Adrenal gland (tissue), 9 donors: ENCODE measurements at regions not wholly inside any gene's neighbourhood (a gene's known extent, or its start where the extent isn't known, plus 50 kb on each side); places are given as distances from the start of the nearest gene placed in this dataset.
"Not testable (repeated sequence)": the region's sequence is repeated elsewhere in the genome, so short reads cannot be mapped to it uniquely, and the experiment has no call there.

ENCODE experiments used
- DNase-seq, 7 donors: peaks; one replicate each; pipeline ENCODE4 v3.0.0-alpha.2; 2019 to 2020
- H3K27ac ChIP-seq, 5 donors: fragments of 200-600 bp; sonication (generic) in 4 of 5; 1 replicate in 3 of 5; 2 replicates in 2 of 5; pipeline versions ENCODE4 v1.5.1 to v1.8.0; 2016 to 2020; ENCODE audit warnings: mild to moderate bottlenecking in 1 of 5
- H3K27me3 ChIP-seq: fragments of 200-600 bp; 2 replicates; pipeline ENCODE4 v1.8.0; 2021
- H3K36me3 ChIP-seq, 2 donors: fragments of 200-600 bp; replicated peaks in 1 of 2; 1 replicate in 1 of 2; 2 replicates in 1 of 2; pipeline versions ENCODE4 v1.5.1 to v1.8.0; 2018 to 2022
- H3K4me1 ChIP-seq, 2 donors: fragments of 200-600 bp; replicated peaks in 1 of 2; 1 replicate in 1 of 2; 2 replicates in 1 of 2; pipeline versions ENCODE4 v1.5.1 to v1.8.0; 2018 to 2021
- H3K4me3 ChIP-seq, 4 donors: fragments of 200-600 bp; sonication (generic) in 3 of 4; one replicate each; pipeline ENCODE4 v1.5.1; 2016 to 2018
- H3K9me3 ChIP-seq, 3 donors: fragments of 200-600 bp; sonication (generic) in 1 of 3; replicated peaks in 1 of 3; 1 replicate in 2 of 3; 2 replicates in 1 of 3; pipeline versions ENCODE4 v1.5.1 to v1.8.0; 2016 to 2021
- POLR2A ChIP-seq, 2 donors: fragments of 450-650 bp; IDR thresholded peaks; one replicate each; pipeline ENCODE4 v1.6.1; 2017; ENCODE audit warnings: antibody characterized with exemption in 2 of 2, mild to moderate bottlenecking in 2 of 2, moderate library complexity in 1 of 2
- WGBS, 4 donors: extraction: QIAGEN DNeasy Blood & Tissue Kit in 2 of 4; methylation state at CpG; one replicate each; pipeline versions ENCODE4 v1.1.5 to v1.1.7; 2013 to 2017; 5-methylcytosine and 5-hydroxymethylcytosine counted together
- intact Hi-C, 2 donors: fragments of 100-400 bp; cut with DNase I; formaldehyde crosslinking; loops; one replicate each; pipeline versions ENCODE4 v1.14.1 to v1.15.0; 2022 to 2023
- TF ChIP-seq, protein P1 (sequence below), 6 experiments: fragments of 450-650 bp in 4 of 6; fragments of 200-600 bp in 2 of 6; sonication (generic) in 1 of 6; IDR thresholded peaks; 1 replicate in 5 of 6; 2 replicates in 1 of 6; pipeline versions ENCODE4 v1.5.1 to v1.8.0; 2016 to 2021; ENCODE audit warnings: antibody characterized with exemption in 6 of 6, mild to moderate bottlenecking in 2 of 6, moderate library complexity in 1 of 6
- donor health status: healthy with polysubstance abuse.
- donor health status: Bipolar disorder and iron deficiency.
- donor health status: DM: yes; HTN: yes; CAD: no.
- donor health status: DM: no; HTN: no; CAD: no.
- donor health status: DM: no; HTN: no; CAD: no.

- Histone ChIP-seq H3K27me3 (no peaks in the 10 kb centered on the region), H3K4me3 (no peak overlapping the region), H3K9me3 (no peaks in the 10 kb centered on the region), H3K27ac (no peak overlapping the region), H3K4me1 (no peaks in the 10 kb centered on the region), H3K36me3 (no peaks in the 10 kb centered on the region)
- TF ChIP-seq, protein P1, sequence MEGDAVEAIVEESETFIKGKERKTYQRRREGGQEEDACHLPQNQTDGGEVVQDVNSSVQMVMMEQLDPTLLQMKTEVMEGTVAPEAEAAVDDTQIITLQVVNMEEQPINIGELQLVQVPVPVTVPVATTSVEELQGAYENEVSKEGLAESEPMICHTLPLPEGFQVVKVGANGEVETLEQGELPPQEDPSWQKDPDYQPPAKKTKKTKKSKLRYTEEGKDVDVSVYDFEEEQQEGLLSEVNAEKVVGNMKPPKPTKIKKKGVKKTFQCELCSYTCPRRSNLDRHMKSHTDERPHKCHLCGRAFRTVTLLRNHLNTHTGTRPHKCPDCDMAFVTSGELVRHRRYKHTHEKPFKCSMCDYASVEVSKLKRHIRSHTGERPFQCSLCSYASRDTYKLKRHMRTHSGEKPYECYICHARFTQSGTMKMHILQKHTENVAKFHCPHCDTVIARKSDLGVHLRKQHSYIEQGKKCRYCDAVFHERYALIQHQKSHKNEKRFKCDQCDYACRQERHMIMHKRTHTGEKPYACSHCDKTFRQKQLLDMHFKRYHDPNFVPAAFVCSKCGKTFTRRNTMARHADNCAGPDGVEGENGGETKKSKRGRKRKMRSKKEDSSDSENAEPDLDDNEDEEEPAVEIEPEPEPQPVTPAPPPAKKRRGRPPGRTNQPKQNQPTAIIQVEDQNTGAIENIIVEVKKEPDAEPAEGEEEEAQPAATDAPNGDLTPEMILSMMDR (IDR thresholded peaks at IDR 0.05): no peak
- TF ChIP-seq POLR2A (IDR thresholded peaks at IDR 0.05): no peak
- intact Hi-C loops: no loop called here
- DNase-seq: no peak
- 44 to 60% (median 52%) methylated on average over 7 to 45 of the region's 45 CpGs for WGBS, 4 donors
These were observed 944.4 kb upstream of the ZNF722 start for GRCh38 chr7:63054191-63054661.

- TF ChIP-seq, protein P1 (IDR thresholded peaks at IDR 0.05): no peak
- TF ChIP-seq POLR2A (IDR thresholded peaks at IDR 0.05): no peak
- WGBS, 4 donors: 57 to 92% (median 84%) methylated on average over 3 to 5 of the region's 5 CpGs
- H3K4me1 ChIP-seq: no peaks in the 10 kb centered on the region
- DNase-seq: no peak
- intact Hi-C loops: no loop called here
- no peak overlapping the region for H3K4me3 ChIP-seq
- H3K27me3 ChIP-seq: no peaks in the 10 kb centered on the region
- H3K9me3 ChIP-seq: no peaks in the 10 kb centered on the region
- no peaks in the 10 kb centered on the region for H3K36me3 ChIP-seq
- no peak overlapping the region for H3K27ac ChIP-seq
These were observed 941.4 kb upstream of the ZNF722 start for GRCh38 chr7:63057265-63057664.

GRCh38 chr7:63060701-63061100 lies 937.9 kb upstream of the ZNF722 start:
- H3K27ac ChIP-seq, H3K4me3 ChIP-seq, DNase-seq, H3K4me1 ChIP-seq, H3K27me3 ChIP-seq, H3K36me3 ChIP-seq, intact Hi-C loops, H3K9me3 ChIP-seq: not testable (repeated sequence)
- 76 to 87% (median 78%) methylated on average over 7 to 9 of the region's 9 CpGs for WGBS, 4 donors

DNA sequence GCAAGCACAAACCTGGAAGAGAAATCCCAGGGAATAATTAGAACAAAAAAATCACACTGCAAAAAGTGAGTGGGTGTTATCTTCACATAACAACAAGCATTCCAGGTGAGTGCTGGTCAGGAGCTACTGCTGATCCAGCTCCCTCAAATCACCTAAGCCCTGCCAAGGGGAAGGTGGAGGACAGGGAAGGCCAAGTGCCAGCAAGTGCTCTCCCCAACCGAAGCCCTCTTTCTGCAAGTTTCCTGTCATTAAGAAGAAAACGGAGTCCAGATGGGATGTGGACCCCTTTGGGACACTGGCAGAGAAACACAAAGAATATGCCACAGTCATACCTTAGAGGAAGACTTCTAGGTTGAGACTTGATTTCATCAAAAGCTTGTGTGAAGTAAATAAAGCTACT lies 933.0 kb upstream of the ZNF722 start:
- no peak overlapping the region for H3K27ac ChIP-seq
- 38 to 49% (median 42%) methylated on average over 2 of the region's 2 CpGs for WGBS, 4 donors
- no peaks in the 10 kb centered on the region for H3K4me1 ChIP-seq
- intact Hi-C loops: no loop called here
- TF ChIP-seq, protein P1 (IDR thresholded peaks at IDR 0.05): no peak
- TF ChIP-seq POLR2A (IDR thresholded peaks at IDR 0.05): no peak
- H3K27me3 ChIP-seq: no peaks in the 10 kb centered on the region
- H3K36me3 ChIP-seq: no peaks in the 10 kb centered on the region
- no peaks in the 10 kb centered on the region for H3K9me3 ChIP-seq
- H3K4me3 ChIP-seq: no peak overlapping the region
- no peak for DNase-seq

GRCh38 chr7:63066235-63066634 lies 932.4 kb upstream of the ZNF722 start:
- H3K27me3 ChIP-seq, DNase-seq, H3K4me1 ChIP-seq, intact Hi-C loops, H3K9me3 ChIP-seq, H3K27ac ChIP-seq, H3K4me3 ChIP-seq, H3K36me3 ChIP-seq: not testable (repeated sequence)
- 42 to 57% (median 52%) methylated on average over 4 of the region's 4 CpGs for WGBS, 4 donors
